Endothelial cell of umbilical vein (primary cell): ENCODE measurements at regions not wholly inside any gene's neighbourhood (a gene's known extent, or its start where the extent isn't known, plus 50 kb on each side); places are given as distances from the start of the nearest gene placed in this dataset.

Experiments used
- BruUV-seq: library from RNA; stranded (reverse); fragments of 400-500 nt; replicated peaks from 2 replicates; lab custom pipeline; 2021; lab: Mats Ljungman, UMichigan
- CTCF ChIA-PET: fragments of 300-600, 350-600 bp; sonication (Branson Sonifier 250); formaldehyde crosslinking; loops from one replicate; lab custom pipeline; 2021; ENCODE audit warnings: antibody characterized with exemption, inconsistent platforms; lab: Charles Lee
- POLR2A ChIA-PET: fragments of 300-600, 350-600 bp; sonication (Branson Sonifier 250); formaldehyde crosslinking; loops from one replicate; lab custom pipeline; 2021; ENCODE audit warnings: antibody characterized with exemption, inconsistent platforms; lab: Charles Lee
- DNase-seq: peaks from one replicate; pipeline ENCODE4 v3.0.0-alpha.2; 2011; ENCODE audit warnings: low read depth, low spot score
- FAIRE-seq: peaks from 2 replicates; lab custom pipeline; 2011; peaks lifted over from hg19 to GRCh38; lab: Jason Lieb, UNC
- H2AFZ ChIP-seq: 2 replicates; pipeline ENCODE4 v1.6.0; 2012; ENCODE audit warnings: low read depth, low read length, control low read depth, inconsistent platforms
- H3K27ac ChIP-seq: 2 replicates; pipeline ENCODE4 v1.5.1; 2011; ENCODE audit warnings: low read depth, mild to moderate bottlenecking, control low read depth, low read length, moderate library complexity; ENCODE audit not compliant: insufficient read depth
- H3K27me3 ChIP-seq, 2 experiments: 2 replicates each; pipeline versions ENCODE4 v1.6.0 to v1.6.1; 2011; ENCODE audit warnings: low read length in 2 of 2, mixed read lengths in 1 of 2; ENCODE audit not compliant: control insufficient read depth in 2 of 2, insufficient read depth in 2 of 2
- H3K36me3 ChIP-seq, 2 experiments: 2 replicates in 1 of 2; 3 replicates in 1 of 2; pipeline ENCODE4 v1.5.1; 2011; ENCODE audit warnings: low read length in 2 of 2, mild to moderate bottlenecking in 1 of 2, moderate library complexity in 1 of 2; ENCODE audit not compliant: control insufficient read depth in 2 of 2, insufficient read depth in 2 of 2; ENCODE audit errors: extremely low read depth in 1 of 2
- H3K4me1 ChIP-seq: 3 replicates; pipeline ENCODE4 v1.5.1; 2011; ENCODE audit warnings: mild to moderate bottlenecking, low read length; ENCODE audit not compliant: control insufficient read depth, insufficient read depth; ENCODE audit errors: extremely low read depth
- H3K4me2 ChIP-seq: 2 replicates; pipeline ENCODE4 v1.6.1; 2011; ENCODE audit warnings: low read length, control low read depth, mixed read lengths; ENCODE audit not compliant: insufficient read depth
- H3K4me3 ChIP-seq, 3 experiments: fragments of 200-600 bp in 1 of 3; sonication (generic), shearing (Covaris generic) in 1 of 3; replicated peaks in 1 of 3; 2 replicates each; pipeline ENCODE4 v1.5.1; 2011 to 2016; ENCODE audit warnings: control low read depth in 3 of 3, low read length in 3 of 3, mild to moderate bottlenecking in 2 of 3, inconsistent platforms in 1 of 3, low read depth in 1 of 3, moderate library complexity in 1 of 3; ENCODE audit not compliant: insufficient read depth in 1 of 3
- H3K79me2 ChIP-seq: 2 replicates; pipeline ENCODE4 v1.6.0; 2012; ENCODE audit warnings: low read length, inconsistent platforms; ENCODE audit not compliant: control insufficient read depth, insufficient read depth
- H3K9ac ChIP-seq: replicated peaks from 2 replicates; pipeline ENCODE3; 2011; ENCODE audit warnings: low read length, control low read depth; ENCODE audit not compliant: insufficient read depth; ENCODE audit errors: extremely low read depth
- H3K9me1 ChIP-seq: replicated peaks from 3 replicates; pipeline ENCODE4 v1.6.0; 2011; ENCODE audit warnings: mild to moderate bottlenecking, low read length; ENCODE audit not compliant: control insufficient read depth, insufficient read depth; ENCODE audit errors: extremely low read depth
- H3K9me3 ChIP-seq: replicated peaks from 2 replicates; pipeline ENCODE4 v1.5.1; 2012; ENCODE audit warnings: low read length, inconsistent platforms; ENCODE audit not compliant: control insufficient read depth, insufficient read depth
- H4K20me1 ChIP-seq: replicated peaks from 2 replicates; pipeline ENCODE3; 2011; ENCODE audit warnings: mild to moderate bottlenecking, low read length; ENCODE audit not compliant: control insufficient read depth, insufficient read depth; ENCODE audit errors: extremely low read depth
- EZH2 ChIP-seq: IDR thresholded peaks from 2 replicates; pipeline ENCODE4 v1.6.1; 2012; ENCODE audit warnings: borderline replicate concordance, low read depth, mild to moderate bottlenecking, moderate library complexity, low read length, inconsistent platforms; ENCODE audit not compliant: severe bottlenecking
- FOS ChIP-seq: IDR thresholded peaks from 2 replicates; pipeline ENCODE4 v1.6.1; 2011; ENCODE audit warnings: mild to moderate bottlenecking, low read length, moderate library complexity, borderline replicate concordance; ENCODE audit not compliant: insufficient read depth
- GATA2 ChIP-seq: IDR thresholded peaks from 2 replicates; pipeline ENCODE4 v1.7.0; 2011; ENCODE audit warnings: low read depth, mild to moderate bottlenecking, moderate library complexity, mixed read lengths, low read length; ENCODE audit not compliant: insufficient read length, insufficient read depth
- JUN ChIP-seq: IDR thresholded peaks from 2 replicates; pipeline ENCODE4 v1.6.1; 2011; ENCODE audit warnings: borderline replicate concordance, low read depth; ENCODE audit not compliant: insufficient read length, insufficient read depth
- MYC ChIP-seq: IDR thresholded peaks from one replicate; pipeline ENCODE4 v1.6.1; 2011; ENCODE audit warnings: mild to moderate bottlenecking, low read depth, low read length
- POLR2A ChIP-seq: IDR thresholded peaks from 2 replicates; pipeline ENCODE4 v1.6.1; 2012; ENCODE audit warnings: low read depth, mild to moderate bottlenecking, control low read depth, low read length
- POLR2AphosphoS5 ChIP-seq: IDR thresholded peaks from 2 replicates; pipeline ENCODE4 v1.6.1; 2012; ENCODE audit warnings: low read depth, mild to moderate bottlenecking, control low read depth, low read length, moderate library complexity; ENCODE audit not compliant: insufficient read depth
- dilution Hi-C: fragments of 300-500 bp; cut with MboI; formaldehyde crosslinking; loops from one replicate; pipeline ENCODE4 v1.15.0; 2019; ENCODE audit warnings: low sequenced_read_pairs; ENCODE audit not compliant: extremely low pct_ligation_motif_present
- intact Hi-C: fragments of 100-400 bp; cut with micrococcal nuclease; formaldehyde crosslinking; loops from one replicate; pipeline ENCODE4 v1.10.0; 2022
- TF ChIP-seq, protein P1 (sequence below), 2 donors: IDR thresholded peaks; 1 replicate in 1 of 2; 2 replicates in 1 of 2; pipeline ENCODE4 v1.5.1; 2011; ENCODE audit warnings: low read length in 2 of 2, mild to moderate bottlenecking in 2 of 2, moderate library complexity in 2 of 2, control low read depth in 1 of 2, inconsistent platforms in 1 of 2, low read depth in 1 of 2; ENCODE audit not compliant: insufficient read depth in 1 of 2; ENCODE audit errors: extremely low read depth in 1 of 2
- TF ChIP-seq, protein P2 (sequence below): IDR thresholded peaks from 2 replicates; pipeline ENCODE4 v1.6.1; 2011; ENCODE audit not compliant: insufficient read depth, insufficient read length

DNA sequence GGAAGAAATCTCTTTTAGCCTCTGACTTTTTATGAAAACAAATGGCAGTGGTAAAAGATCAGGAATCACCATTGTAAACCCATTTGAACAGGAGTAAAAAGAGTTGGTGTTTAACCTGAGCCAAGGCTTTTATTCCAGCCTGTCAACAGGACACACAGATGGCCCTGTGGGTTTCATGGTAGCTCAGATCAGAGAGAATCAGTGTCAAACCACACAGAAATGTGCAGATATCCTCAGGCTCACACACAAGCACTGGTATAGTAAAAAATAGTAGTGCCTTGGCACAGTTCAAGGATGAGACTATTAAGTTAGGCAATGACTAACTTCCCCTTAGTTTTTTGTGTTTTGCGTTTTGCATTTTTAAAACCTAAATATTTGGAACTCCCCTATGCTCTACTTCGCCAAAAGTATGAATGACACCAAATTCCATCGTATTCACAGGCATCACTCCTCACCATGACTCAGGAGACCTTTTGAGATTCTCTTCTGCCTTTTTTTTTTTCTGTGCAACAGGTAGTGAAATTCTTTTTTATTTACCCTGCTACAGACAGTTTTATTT, 1200.0 kb downstream of the CDH11 start:
- Histone ChIP-seq H3K9ac (no peak overlapping the region), H4K20me1 (no peaks in the 10 kb centered on the region), H3K4me2 (no peak overlapping the region), H3K4me3 (no peak overlapping the region), H3K27me3 (no peaks in the 10 kb centered on the region), H2AFZ (no peak overlapping the region), H3K36me3 (no peaks in the 10 kb centered on the region), H3K79me2 (no peaks in the 10 kb centered on the region), H3K4me1 (no peaks in the 10 kb centered on the region), H3K9me1 (no peaks in the 10 kb centered on the region), H3K9me3 (no peaks in the 10 kb centered on the region), H3K27ac (no peak overlapping the region)
- CTCF ChIA-PET = no interaction called here
- POLR2A ChIA-PET = no interaction called here
- dilution Hi-C loops (no loop called here), intact Hi-C loops (no loop called here)
- FAIRE-seq (no peak), DNase-seq (no peak)
- TF ChIP-seq JUN (no peak), POLR2AphosphoS5 (no peak), GATA2 (no peak), POLR2A (no peak)
- TF ChIP-seq, protein P1, sequence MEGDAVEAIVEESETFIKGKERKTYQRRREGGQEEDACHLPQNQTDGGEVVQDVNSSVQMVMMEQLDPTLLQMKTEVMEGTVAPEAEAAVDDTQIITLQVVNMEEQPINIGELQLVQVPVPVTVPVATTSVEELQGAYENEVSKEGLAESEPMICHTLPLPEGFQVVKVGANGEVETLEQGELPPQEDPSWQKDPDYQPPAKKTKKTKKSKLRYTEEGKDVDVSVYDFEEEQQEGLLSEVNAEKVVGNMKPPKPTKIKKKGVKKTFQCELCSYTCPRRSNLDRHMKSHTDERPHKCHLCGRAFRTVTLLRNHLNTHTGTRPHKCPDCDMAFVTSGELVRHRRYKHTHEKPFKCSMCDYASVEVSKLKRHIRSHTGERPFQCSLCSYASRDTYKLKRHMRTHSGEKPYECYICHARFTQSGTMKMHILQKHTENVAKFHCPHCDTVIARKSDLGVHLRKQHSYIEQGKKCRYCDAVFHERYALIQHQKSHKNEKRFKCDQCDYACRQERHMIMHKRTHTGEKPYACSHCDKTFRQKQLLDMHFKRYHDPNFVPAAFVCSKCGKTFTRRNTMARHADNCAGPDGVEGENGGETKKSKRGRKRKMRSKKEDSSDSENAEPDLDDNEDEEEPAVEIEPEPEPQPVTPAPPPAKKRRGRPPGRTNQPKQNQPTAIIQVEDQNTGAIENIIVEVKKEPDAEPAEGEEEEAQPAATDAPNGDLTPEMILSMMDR (IDR thresholded peaks at IDR 0.05; ENCODE audit: extremely low read depth in 1 of 2, insufficient read depth in 1 of 2, low read depth in 1 of 2, low read length in 2 of 2) = no peak
- no TSS peak for BruUV-seq

DNA sequence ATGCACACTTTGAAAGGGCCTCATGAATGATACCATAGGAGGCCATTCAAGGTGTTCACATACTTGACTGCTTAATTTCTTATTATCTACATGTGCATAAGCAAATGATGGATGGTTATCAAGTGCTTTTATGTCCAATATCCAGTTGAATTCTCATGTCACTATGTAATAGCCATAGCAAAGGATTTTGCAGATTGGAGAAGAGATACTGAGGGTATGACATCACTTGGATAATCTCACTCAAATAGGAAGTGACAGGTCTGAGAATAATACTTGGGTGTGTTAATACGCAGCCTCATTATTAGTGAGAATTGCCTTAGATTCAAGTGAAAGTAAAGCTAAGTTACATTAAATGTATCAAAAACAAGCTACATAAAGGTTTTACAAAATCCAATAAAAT, 1208.6 kb downstream of the CDH11 start:
- H3K9me1 ChIP-seq = no peaks in the 10 kb centered on the region
- H3K27ac ChIP-seq = no peak overlapping the region
- intact Hi-C loops = no loop called here
- H3K4me3 ChIP-seq = no peak overlapping the region
- no peaks in the 10 kb centered on the region for H3K36me3 ChIP-seq
- no peak overlapping the region for H3K9ac ChIP-seq
- no peaks in the 10 kb centered on the region for H4K20me1 ChIP-seq
- H3K4me2 ChIP-seq = no peak overlapping the region
- ChIA-PET CTCF (no interaction called here), POLR2A (no interaction called here)
- H3K79me2 ChIP-seq = no peaks in the 10 kb centered on the region
- H3K27me3 ChIP-seq = no peaks in the 10 kb centered on the region
- H3K4me1 ChIP-seq = no peaks in the 10 kb centered on the region
- FAIRE-seq (no peak), DNase-seq (no peak)
- no TSS peak for BruUV-seq
- no peak overlapping the region for H2AFZ ChIP-seq
- H3K9me3 ChIP-seq = no peaks in the 10 kb centered on the region
- TF ChIP-seq FOS (no peak), POLR2AphosphoS5 (no peak), EZH2 (no peak), JUN (no peak), GATA2 (no peak), MYC (no peak), POLR2A (no peak)
- TF ChIP-seq, protein P1 (IDR thresholded peaks at IDR 0.05; ENCODE audit: extremely low read depth in 1 of 2, insufficient read depth in 1 of 2, low read depth in 1 of 2, low read length in 2 of 2) = no peak
- TF ChIP-seq, protein P2, sequence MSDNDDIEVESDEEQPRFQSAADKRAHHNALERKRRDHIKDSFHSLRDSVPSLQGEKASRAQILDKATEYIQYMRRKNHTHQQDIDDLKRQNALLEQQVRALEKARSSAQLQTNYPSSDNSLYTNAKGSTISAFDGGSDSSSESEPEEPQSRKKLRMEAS = no peak
- dilution Hi-C loops = no loop called here
